ENCODE measurements at regions not wholly inside any gene's neighbourhood (a gene's known extent, or its start where the extent isn't known, plus 50 kb on each side); places are given as distances from the start of the nearest gene placed in this dataset.

DNA sequence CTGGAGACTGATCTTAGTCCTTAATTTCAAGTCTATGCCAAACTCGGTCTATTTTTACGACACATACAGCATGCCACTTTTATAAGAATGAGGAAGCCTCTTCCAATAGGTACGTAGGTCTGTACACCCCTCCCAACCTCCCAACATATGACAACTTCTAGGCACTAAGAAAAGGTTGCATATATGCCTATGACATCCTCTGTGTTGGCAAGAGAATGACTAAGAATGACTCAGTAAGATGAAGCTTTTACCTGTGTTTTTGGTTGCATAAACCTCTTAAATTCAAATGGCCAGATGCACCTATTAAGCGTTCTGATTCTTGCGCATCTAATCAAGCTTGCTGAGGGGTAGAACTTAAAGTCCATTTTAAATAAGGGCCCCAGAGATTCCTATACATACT, 586.4 kb upstream of the ZEB2 start:
- TF ChIP-seq CTCF (IDR thresholded peaks at IDR 0.05): no peak
- TF ChIP-seq POLR2A (IDR thresholded peaks at IDR 0.05): no peak
